ENCODE measurements at regions not wholly inside any gene's neighbourhood (a gene's known extent, or its start where the extent isn't known, plus 50 kb on each side); places are given as distances from the start of the nearest gene placed in this dataset.

DNA sequence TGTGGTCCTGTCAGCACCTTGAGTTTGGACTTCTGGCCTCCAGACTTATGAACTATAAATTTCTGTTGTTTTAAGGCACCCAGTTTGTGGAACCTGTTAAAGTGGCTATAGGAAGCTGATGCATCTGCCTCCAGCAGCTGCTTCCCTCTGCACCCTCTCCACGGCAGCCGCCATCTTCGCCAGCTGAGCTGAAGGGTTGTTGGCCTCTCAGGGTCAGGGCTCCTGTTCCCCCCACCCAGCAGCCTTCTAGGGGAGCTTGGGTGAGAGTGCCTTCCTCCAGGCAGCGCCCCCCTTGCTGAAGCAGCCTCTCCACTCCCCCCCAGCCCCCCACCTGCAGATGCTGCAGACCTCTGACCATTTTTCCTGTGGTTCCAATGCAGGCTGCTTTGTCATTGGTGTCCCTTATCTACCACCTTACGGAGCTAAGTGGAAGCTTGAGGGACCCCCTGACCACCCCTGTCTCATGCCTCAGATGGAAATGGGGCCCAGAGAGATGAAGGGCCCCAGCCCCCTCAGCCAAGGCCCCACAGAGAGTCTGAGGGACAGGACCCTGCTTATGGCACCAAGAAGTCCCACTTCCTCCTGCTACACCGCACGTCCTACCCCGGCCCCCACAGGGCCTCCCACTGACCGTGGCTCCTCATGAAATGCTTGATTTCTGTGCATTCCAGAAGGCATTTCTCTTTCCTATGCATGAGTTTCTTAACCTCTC lies 61.4 kb upstream of the TLE3 start:
- no peak for DNase-seq (ENCODE audit: low read depth)

DNA sequence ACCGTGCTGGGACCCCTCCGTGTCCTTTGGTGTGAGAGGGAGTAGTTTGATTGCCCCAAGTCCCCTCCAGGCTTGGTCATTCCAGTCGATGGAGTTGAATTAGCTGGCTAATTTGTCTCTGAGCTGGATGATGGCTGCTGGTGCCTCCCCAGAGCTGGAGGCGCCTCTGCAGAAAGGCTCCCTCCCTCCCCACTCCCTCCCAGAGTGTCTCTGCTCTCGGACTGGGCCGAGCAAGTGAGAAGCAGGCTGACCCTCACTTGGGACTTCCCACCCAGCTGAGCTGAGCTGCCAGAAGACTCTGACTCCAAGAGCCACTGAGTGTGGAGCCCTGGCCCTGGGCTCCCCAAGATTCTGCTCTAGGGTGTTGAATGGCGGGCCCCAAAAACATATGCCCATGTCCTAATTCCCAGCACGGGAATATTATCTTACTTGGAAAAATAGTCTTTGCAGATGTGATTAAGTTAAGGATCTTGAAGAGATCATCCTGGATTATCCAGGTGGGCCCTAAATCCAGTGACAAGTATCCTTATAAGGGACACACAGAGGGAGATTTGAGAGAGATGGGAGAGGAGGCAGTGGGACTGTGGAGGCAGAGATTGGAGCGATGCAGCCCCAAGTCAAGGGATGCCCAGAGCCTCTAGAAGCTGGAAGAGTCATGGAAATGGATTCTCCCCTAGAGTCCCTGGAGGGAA lies 60.7 kb upstream of the TLE3 start:
- no peak for DNase-seq (ENCODE audit: low read depth)

DNA sequence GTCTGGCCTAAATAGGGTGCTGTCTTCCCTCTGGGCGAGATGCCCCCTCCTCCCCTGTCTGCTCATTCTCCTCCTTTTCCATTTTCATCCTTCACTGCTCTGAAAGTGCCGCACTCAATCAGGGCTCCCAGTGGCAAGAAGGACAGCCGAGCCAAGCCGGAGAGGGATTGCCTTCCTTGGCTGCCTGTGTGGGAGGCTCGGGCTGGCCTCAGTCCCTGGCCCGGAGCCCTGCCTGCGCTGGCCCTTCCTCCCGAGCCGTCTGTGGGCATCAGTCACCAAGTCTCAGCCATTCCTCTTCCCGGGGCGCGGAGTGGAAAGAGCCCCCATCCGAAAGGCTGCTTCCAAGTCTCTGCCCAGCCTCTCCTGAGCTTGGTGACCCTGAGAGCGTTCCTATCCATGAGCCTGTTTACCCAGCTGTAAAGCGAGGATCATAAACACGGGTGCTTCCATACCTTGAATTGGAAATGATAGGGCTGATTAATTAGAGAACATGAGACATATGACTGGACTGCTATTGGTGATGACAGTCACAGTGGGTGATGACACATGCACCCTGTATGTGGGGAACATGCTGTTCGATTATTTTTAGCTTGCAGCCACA lies 59.1 kb upstream of the TLE3 start:
- DNase-seq (ENCODE audit: low read depth) = peak; percentile 30

DNA sequence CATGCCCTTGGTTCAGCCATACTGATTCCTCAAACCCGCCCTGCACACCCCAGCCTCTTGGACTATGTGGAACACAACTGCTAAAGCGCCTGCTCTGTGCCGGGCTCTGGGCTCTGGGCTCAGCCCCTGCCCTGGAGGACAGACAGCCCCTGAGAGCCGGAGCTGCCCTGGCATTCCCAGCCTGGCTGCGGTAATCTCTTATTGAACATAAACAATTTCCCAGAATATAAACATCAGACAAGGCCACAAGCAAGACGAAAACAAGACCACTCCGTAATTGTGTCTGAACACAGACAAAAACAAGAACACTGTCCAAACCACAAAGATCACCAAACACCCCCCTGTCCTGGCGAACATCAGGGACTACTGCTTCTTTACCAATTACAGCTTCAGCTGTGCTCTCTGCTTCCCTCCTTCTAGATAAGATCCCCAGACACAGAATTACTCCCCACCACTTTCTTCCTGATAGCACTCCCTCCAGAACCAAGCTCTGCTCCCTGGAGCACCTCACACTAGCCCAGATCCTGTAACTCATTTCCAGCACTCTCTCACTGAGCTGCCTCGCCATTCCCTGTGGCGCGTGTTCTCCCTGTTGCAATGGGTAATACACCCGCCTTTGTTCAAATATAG lies 57.1 kb upstream of the TLE3 start:
- DNase-seq (ENCODE audit: low read depth) = no peak

DNA sequence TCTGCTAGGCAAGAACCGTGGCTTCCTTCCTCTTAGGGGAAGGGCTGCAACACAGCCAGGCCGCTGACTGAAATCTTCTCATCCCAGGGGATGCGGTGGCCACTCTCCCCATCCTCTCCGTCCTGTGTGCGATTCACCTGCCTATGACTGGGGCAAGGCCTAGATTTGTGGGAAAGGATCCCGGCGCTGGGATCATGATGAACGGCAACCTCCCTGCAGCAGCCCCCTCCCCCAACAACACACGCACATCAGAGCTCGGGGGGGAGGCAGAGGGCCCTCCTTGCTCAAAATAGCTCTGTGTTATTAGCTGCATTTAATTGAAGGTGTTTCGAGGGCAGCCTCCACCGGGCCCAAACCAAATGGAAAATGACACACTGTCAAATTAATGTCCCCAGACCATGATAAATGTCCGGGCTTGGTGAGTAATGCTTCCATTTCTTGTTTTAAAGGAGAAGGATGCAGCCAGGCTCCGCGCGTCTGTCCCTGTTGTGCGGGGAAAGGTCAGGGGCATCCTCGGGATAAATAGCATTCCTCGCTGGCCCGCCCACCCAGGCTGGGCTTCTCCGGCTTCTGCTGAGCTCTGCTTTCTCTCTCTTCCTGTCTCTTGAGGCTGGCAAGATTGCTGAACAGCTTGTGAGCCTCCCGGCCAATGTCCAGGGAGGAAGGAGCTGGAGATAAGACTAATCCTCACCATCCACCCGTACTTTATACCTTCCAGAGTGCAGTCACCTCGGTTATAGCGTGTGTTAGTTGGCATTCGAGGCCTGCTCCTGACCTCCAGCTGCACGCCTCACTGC lies 56.4 kb upstream of the TLE3 start:
- DNase-seq (ENCODE audit: low read depth) = no peak

DNA sequence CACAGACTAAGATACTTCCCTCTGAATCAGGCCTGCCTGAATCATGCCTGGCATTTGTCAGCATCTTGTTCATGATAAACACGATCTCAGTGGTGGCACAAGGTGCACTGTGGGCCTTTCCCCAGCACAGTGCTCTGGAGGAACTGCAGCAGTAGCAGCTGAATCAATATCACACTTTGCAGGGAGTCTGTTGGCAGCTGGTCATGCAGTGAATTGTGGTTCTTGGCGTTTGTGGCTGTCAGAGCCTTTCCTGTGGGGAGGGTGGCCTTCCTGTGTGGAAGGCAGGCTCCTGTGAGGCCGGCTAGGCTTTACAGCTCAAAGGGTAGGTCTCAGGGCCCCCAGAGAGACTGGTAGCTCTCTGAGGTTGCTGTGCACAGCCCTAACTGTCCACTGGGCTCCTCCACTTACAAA lies 54.4 kb upstream of the TLE3 start:
- no peak for DNase-seq (ENCODE audit: low read depth)

GRCh38 chr15:70151462-70151861 lies 53.7 kb upstream of the TLE3 start:
- no peak for DNase-seq (ENCODE audit: low read depth)

DNA sequence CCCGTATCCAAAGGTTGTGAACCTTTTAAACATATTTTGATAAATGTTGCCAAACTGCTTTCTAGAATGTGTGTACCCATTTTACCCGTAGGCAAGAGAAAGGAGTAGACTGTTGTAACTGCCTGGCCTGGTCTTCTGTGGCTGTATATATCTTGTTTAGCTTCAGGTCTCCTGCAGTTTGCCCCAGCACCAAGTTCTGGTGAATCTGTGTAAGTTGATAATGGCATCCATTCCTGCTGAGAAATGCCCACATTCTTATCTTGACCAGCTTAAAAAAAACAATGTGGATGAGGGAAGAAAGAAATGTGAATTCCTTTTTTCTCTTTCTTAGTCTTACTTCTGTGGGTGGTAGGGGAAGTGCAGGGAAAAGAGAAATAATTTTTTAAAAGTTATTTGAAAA lies 53.3 kb upstream of the TLE3 start:
- DNase-seq (ENCODE audit: low read depth) = no peak

DNA sequence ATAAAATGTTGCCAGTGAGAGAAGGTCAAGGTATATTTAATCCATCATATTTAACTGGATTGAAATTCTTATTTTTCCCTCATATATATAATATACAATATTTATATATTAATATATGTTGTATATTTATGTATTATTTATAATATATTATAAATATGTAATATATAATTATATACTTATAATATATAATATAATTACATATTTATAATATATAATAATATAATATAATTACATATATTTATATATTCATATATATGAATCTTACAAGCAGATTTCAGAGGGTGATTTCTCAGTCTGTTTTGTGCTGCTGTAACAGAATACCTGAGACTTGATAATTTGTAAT lies 52.7 kb upstream of the TLE3 start:
- no peak for DNase-seq (ENCODE audit: low read depth)

GRCh38 chr15:70149667-70150404 lies 52.1 kb upstream of the TLE3 start:
- DNase-seq (ENCODE audit: low read depth) = peak; percentile 14

DNA sequence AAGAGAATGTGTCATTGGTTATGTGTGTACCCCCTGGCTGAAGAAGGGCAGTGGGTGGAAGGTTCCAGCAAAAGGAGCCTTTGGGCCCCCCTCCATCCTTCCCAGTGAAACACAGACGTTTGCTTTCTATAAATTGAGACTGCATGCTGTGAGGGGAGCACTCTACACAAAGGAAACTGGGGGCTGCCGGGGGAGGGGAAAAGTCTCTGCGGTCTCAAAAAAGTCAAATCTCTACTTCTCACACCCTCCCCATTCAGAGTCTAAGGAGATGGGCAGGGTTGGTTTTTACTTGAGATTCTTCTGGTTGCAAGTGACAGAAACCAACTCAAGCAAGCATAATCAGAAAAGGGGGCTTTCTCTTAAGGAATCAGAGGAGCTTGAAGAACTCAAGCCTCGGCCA lies 50.1 kb upstream of the TLE3 start:
- DNase-seq (ENCODE audit: low read depth) = no peak

Measured in EH (cell line).